ENCODE measurements at regions not wholly inside any gene's neighbourhood (a gene's known extent, or its start where the extent isn't known, plus 50 kb on each side); places are given as distances from the start of the nearest gene placed in this dataset.

DNA sequence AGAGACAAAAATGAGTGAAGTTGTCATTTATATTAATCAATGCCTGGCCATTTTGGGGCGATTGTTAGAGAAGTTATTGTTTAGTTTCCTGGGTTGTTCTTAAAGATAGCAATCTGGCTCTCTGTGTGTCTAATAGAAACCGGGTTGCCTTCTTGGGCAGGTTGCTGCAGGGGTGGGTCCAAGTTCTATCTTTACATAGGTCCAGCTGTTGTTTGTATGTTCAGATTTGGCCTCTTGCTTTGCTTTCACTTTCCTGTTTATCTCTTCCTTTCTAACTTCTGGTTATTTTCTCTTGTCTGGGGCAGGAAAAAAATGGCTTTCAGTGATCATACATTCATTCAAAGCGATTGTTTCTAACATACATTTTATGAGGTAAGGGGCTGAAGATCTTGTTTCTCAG, 128.4 kb upstream of the NOX3 start:
- H3K27me3 ChIP-seq = no peaks in the 10 kb centered on the region
- no peaks in the 10 kb centered on the region for H3K9me3 ChIP-seq (replicated peaks in 1 of 3)
- H3K4me3 ChIP-seq = no peak overlapping the region
- WGBS, 4 donors = 79 to 85% (median 84%) methylated on average over 3 of the region's 3 CpGs
- no peak for TF ChIP-seq POLR2A (IDR thresholded peaks at IDR 0.05)
- TF ChIP-seq, protein P1, sequence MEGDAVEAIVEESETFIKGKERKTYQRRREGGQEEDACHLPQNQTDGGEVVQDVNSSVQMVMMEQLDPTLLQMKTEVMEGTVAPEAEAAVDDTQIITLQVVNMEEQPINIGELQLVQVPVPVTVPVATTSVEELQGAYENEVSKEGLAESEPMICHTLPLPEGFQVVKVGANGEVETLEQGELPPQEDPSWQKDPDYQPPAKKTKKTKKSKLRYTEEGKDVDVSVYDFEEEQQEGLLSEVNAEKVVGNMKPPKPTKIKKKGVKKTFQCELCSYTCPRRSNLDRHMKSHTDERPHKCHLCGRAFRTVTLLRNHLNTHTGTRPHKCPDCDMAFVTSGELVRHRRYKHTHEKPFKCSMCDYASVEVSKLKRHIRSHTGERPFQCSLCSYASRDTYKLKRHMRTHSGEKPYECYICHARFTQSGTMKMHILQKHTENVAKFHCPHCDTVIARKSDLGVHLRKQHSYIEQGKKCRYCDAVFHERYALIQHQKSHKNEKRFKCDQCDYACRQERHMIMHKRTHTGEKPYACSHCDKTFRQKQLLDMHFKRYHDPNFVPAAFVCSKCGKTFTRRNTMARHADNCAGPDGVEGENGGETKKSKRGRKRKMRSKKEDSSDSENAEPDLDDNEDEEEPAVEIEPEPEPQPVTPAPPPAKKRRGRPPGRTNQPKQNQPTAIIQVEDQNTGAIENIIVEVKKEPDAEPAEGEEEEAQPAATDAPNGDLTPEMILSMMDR (IDR thresholded peaks at IDR 0.05) = no peak
- no peaks in the 10 kb centered on the region for H3K4me1 ChIP-seq (replicated peaks in 1 of 2)
- H3K27ac ChIP-seq = no peak overlapping the region
- intact Hi-C loops (cut with DNase I) = no loop called here
- H3K36me3 ChIP-seq (replicated peaks in 1 of 2) = no peaks in the 10 kb centered on the region
- DNase-seq = no peak

DNA sequence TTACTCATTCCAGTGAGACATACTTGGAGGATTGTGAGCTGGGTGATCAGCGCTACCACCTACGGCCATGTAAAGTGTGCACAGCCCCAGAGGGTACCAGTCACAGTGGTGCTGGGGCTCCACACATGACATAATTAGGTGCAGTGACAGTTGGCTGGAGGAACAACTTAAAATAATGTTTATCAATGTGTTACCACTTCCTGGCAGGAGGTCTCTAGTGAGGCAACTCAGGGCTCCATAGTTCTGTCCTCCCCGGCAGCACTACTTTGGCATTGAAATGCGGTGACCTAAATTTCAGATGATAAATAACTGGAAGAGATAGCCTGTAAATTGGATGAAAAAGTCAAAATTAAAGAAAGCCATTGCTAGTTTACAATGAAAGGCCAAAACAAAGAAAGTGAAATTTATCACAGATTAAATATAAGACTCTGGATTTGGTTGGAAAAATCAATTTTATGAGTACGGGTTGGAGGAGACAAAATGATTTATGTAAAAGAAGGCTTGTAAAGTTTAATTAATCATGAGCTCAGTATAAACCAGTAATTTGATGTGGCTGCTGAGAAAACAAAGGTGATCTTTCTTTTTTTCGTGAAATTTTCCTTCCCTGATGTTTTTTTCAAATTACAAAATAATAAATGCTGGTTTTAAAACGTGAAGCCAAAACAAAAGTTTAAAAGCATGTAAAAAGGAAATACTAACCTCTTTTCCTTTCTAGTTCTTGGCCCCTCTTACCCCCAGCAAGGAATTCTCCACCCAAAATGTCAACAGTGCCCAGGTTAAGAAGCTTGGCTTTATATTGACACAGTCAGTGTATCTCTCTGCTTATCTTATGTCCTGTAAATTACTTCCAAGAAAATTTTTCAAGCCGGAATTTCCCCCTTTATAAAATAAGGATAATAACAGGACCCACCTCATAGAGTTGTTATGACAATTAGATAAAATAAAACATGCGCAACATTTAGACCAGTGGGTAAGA, 126.7 kb upstream of the NOX3 start:
- H3K27me3 ChIP-seq = no peaks in the 10 kb centered on the region
- no peaks in the 10 kb centered on the region for H3K4me1 ChIP-seq (replicated peaks in 1 of 2)
- no peak overlapping the region for H3K4me3 ChIP-seq
- no peak for DNase-seq
- H3K36me3 ChIP-seq (replicated peaks in 1 of 2) = no peaks in the 10 kb centered on the region
- intact Hi-C loops (cut with DNase I) = no loop called here
- WGBS, 4 donors = 64 to 75% (median 70%) methylated on average over 9 of the region's 9 CpGs
- TF ChIP-seq, protein P1 (IDR thresholded peaks at IDR 0.05) = no peak
- no peak for TF ChIP-seq POLR2A (IDR thresholded peaks at IDR 0.05)
- no peak overlapping the region for H3K27ac ChIP-seq
- H3K9me3 ChIP-seq (replicated peaks in 1 of 3) = peaks cover 0 to 4% (median 0%) of the 10 kb centered on the region in 3 donors

DNA sequence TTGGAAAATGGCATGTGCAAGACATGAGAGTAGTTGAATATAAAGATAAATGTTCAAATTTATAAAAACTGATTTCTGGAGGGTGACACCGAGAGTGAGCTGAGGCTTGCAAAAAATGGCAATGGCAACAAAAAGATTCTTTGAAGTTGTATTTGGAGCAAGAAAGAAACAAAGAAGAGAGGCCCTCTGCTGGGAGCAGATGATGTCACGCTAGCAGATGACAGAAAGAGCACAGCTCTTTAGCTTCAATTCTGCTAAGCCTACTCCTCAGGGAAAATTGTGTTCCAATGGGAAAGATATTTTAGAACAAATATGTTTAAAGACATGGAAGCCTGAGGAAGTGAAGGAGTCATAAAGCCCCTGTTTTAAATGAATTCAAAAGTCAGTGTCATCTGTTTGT, 125.3 kb upstream of the NOX3 start:
- H3K36me3 ChIP-seq (replicated peaks in 1 of 2) = no peaks in the 10 kb centered on the region
- 80 to 91% (median 89%) methylated on average over 2 of the region's 2 CpGs for WGBS, 4 donors

DNA sequence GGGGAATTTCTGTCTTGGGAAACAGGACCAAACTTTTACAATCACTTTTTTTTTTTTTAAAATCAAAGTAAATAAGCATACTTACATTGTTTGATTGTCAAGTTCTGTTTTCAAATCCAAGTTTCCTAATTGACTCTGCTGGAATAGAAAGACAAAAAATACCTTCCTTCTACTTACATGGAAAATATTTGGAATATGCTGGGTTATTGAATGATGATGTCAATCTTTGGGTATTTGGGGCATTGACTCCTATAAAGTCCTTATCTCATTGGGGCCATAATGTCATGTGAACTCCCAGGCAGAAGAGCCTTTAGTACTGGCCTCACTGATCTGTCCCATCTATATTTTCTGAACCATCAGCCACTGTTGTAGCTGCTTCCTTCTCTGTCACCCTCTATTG, 122.6 kb upstream of the NOX3 start:
- intact Hi-C loops (cut with DNase I) = no loop called here
- Histone ChIP-seq H3K27me3 (no peaks in the 10 kb centered on the region), H3K36me3 (replicated peaks in 1 of 2) (no peaks in the 10 kb centered on the region)

More for the DNA sequence above, 125.3 kb upstream of the NOX3 start:
- peaks cover 0 to 9% (median 0%) of the 10 kb centered on the region in 3 donors for H3K9me3 ChIP-seq (replicated peaks in 1 of 3)
- intact Hi-C loops (cut with DNase I) = no loop called here
- no peak for DNase-seq
- no peak for TF ChIP-seq POLR2A (IDR thresholded peaks at IDR 0.05)
- TF ChIP-seq, protein P1 (IDR thresholded peaks at IDR 0.05) = no peak
- no peaks in the 10 kb centered on the region for H3K4me1 ChIP-seq (replicated peaks in 1 of 2)
- H3K27ac ChIP-seq = no peak overlapping the region
- no peaks in the 10 kb centered on the region for H3K27me3 ChIP-seq
- H3K4me3 ChIP-seq = no peak overlapping the region

More for the DNA sequence above, 122.6 kb upstream of the NOX3 start:
- Histone ChIP-seq H3K4me3 (no peak overlapping the region), H3K27ac (no peak overlapping the region), H3K9me3 (replicated peaks in 1 of 3) (peaks cover 0 to 9% (median 0%) of the 10 kb centered on the region in 3 donors), H3K4me1 (replicated peaks in 1 of 2) (no peaks in the 10 kb centered on the region)
- TF ChIP-seq, protein P1 (IDR thresholded peaks at IDR 0.05) = no peak
- TF ChIP-seq POLR2A (IDR thresholded peaks at IDR 0.05) = no peak
- no peak for DNase-seq
